ENCODE measurements at regions not wholly inside any gene's neighbourhood (a gene's known extent, or its start where the extent isn't known, plus 50 kb on each side); places are given as distances from the start of the nearest gene placed in this dataset.

DNA sequence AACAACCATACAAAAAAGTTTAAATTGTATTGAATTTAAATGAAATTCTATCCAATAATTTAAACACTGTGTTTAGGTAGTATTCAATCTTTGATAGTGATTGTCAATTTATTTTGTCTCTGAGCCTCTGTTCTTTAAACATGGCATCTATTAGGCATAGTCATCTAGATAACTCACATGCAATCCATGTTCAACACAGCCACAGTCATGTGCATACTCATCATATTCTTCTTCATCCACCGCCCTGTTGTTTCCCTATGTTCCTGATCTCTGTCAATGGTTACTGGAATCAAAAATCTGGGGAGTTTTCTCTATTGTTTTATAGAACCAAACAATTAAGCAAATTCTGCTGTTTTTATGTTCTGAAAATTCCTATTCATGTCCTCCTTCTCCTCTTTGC is 521.1 kb upstream of the DAB2 start:
- TF ChIP-seq EZH2 (optimal IDR thresholded peaks at IDR 0.05; ENCODE audit: low read depth, low read length) (no peak), EZH2phosphoT487 (IDR thresholded peaks at IDR 0.05; ENCODE audit: low read length) (no peak)
- TF ChIP-seq, protein P1, sequence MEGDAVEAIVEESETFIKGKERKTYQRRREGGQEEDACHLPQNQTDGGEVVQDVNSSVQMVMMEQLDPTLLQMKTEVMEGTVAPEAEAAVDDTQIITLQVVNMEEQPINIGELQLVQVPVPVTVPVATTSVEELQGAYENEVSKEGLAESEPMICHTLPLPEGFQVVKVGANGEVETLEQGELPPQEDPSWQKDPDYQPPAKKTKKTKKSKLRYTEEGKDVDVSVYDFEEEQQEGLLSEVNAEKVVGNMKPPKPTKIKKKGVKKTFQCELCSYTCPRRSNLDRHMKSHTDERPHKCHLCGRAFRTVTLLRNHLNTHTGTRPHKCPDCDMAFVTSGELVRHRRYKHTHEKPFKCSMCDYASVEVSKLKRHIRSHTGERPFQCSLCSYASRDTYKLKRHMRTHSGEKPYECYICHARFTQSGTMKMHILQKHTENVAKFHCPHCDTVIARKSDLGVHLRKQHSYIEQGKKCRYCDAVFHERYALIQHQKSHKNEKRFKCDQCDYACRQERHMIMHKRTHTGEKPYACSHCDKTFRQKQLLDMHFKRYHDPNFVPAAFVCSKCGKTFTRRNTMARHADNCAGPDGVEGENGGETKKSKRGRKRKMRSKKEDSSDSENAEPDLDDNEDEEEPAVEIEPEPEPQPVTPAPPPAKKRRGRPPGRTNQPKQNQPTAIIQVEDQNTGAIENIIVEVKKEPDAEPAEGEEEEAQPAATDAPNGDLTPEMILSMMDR (IDR thresholded peaks at IDR 0.05; ENCODE audit: low read length) = no peak
- no peaks in the 10 kb centered on the region for H3F3A ChIP-seq (ENCODE audit: insufficient read depth, low read length)
- DNase-seq = no peak

DNA sequence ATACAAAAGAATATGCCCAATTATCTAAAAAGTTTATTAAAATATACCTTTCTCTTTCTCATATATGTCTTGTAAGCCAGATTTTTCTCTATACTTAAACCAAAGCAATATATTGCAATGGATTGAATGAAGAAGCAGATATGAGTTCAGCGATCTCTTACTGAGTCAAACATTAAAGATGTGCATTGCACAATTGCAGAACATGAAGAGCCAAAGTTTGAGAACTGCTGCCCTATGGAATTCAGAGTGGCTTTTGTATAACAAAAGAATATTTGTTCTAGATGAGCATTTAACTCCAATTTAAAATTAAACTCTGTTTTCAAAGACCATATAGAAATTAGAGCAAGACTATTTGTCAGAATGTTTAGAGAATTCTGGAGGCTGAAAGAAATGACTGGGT is 519.0 kb upstream of the DAB2 start:
- Histone ChIP-seq H4K20me1 (ENCODE audit: insufficient read depth, low read length) (no peaks in the 10 kb centered on the region), H3K36me3 (replicated peaks; ENCODE audit: insufficient read depth, low read length) (no peaks in the 10 kb centered on the region), H3F3A (ENCODE audit: insufficient read depth, low read length) (no peaks in the 10 kb centered on the region), H3K27me3 (replicated peaks; ENCODE audit: insufficient read depth, low read length) (no peaks in the 10 kb centered on the region), H3K79me2 (ENCODE audit: low read length) (no peaks in the 10 kb centered on the region), H3K4me3 (ENCODE audit: low read length) (no peak overlapping the region), H3K27ac (ENCODE audit: low read length) (no peak overlapping the region), H2AFZ (ENCODE audit: low read length) (no peak overlapping the region), H3K9me2 (replicated peaks; ENCODE audit: insufficient read depth, low read length) (no peaks in the 10 kb centered on the region), H3K4me1 (ENCODE audit: low read length) (no peaks in the 10 kb centered on the region), H3K9me3 (replicated peaks; ENCODE audit: insufficient read depth, low read length) (no peaks in the 10 kb centered on the region), H3K4me2 (ENCODE audit: low read depth, low read length) (no peak overlapping the region), H3K9ac (ENCODE audit: low read length) (no peak overlapping the region)
- DNase-seq = no peak
- TF ChIP-seq EZH2phosphoT487 (IDR thresholded peaks at IDR 0.05; ENCODE audit: low read length) (no peak), EZH2 (optimal IDR thresholded peaks at IDR 0.05; ENCODE audit: low read depth, low read length) (no peak)
- TF ChIP-seq, protein P1 (IDR thresholded peaks at IDR 0.05; ENCODE audit: low read length) = no peak

More for the DNA sequence above, 521.1 kb upstream of the DAB2 start:
- no peaks in the 10 kb centered on the region for H4K20me1 ChIP-seq (ENCODE audit: insufficient read depth, low read length)
- no peak overlapping the region for H2AFZ ChIP-seq (ENCODE audit: low read length)
- no peaks in the 10 kb centered on the region for H3K27me3 ChIP-seq (replicated peaks; ENCODE audit: insufficient read depth, low read length)
- no peaks in the 10 kb centered on the region for H3K9me2 ChIP-seq (replicated peaks; ENCODE audit: insufficient read depth, low read length)
- no peak overlapping the region for H3K9ac ChIP-seq (ENCODE audit: low read length)
- no peaks in the 10 kb centered on the region for H3K4me1 ChIP-seq (ENCODE audit: low read length)
- no peak overlapping the region for H3K27ac ChIP-seq (ENCODE audit: low read length)
- H3K4me2 ChIP-seq (ENCODE audit: low read depth, low read length) = no peak overlapping the region
- no peaks in the 10 kb centered on the region for H3K9me3 ChIP-seq (replicated peaks; ENCODE audit: insufficient read depth, low read length)
- no peaks in the 10 kb centered on the region for H3K36me3 ChIP-seq (replicated peaks; ENCODE audit: insufficient read depth, low read length)
- H3K4me3 ChIP-seq (ENCODE audit: low read length) = no peak overlapping the region
- H3K79me2 ChIP-seq (ENCODE audit: low read length) = no peaks in the 10 kb centered on the region

DNA sequence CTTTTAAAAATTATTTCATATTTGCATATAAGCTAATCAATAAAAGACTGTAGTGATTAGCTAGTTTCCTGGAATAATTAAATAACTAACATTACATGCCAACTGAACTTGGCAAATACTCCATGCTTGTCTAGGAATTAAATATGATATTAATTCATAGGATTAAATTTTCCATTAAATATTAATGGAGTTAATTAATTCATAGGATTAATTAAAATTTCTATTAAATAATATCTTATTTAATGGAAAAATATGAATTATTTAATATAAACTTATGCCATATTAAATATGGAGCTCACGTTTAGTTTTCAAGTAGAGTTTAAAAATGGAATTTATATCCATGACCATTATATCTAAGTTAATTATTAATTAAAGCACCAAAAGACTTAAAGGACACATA is 517.8 kb upstream of the DAB2 start:
- H3K9me3 ChIP-seq (replicated peaks; ENCODE audit: insufficient read depth, low read length) = no peaks in the 10 kb centered on the region

More for the DNA sequence above, 517.8 kb upstream of the DAB2 start:
- Histone ChIP-seq H3K9me2 (replicated peaks; ENCODE audit: insufficient read depth, low read length) (no peaks in the 10 kb centered on the region), H4K20me1 (ENCODE audit: insufficient read depth, low read length) (no peaks in the 10 kb centered on the region), H3K4me2 (ENCODE audit: low read depth, low read length) (no peak overlapping the region), H3K4me1 (ENCODE audit: low read length) (no peaks in the 10 kb centered on the region), H3K36me3 (replicated peaks; ENCODE audit: insufficient read depth, low read length) (no peaks in the 10 kb centered on the region), H3K27me3 (replicated peaks; ENCODE audit: insufficient read depth, low read length) (no peaks in the 10 kb centered on the region), H3K79me2 (ENCODE audit: low read length) (no peaks in the 10 kb centered on the region), H3F3A (ENCODE audit: insufficient read depth, low read length) (no peaks in the 10 kb centered on the region), H3K4me3 (ENCODE audit: low read length) (no peak overlapping the region), H3K9ac (ENCODE audit: low read length) (no peak overlapping the region), H3K27ac (ENCODE audit: low read length) (no peak overlapping the region), H2AFZ (ENCODE audit: low read length) (no peak overlapping the region)
- TF ChIP-seq EZH2 (optimal IDR thresholded peaks at IDR 0.05; ENCODE audit: low read depth, low read length) (no peak), EZH2phosphoT487 (IDR thresholded peaks at IDR 0.05; ENCODE audit: low read length) (no peak)
- TF ChIP-seq, protein P1 (IDR thresholded peaks at IDR 0.05; ENCODE audit: low read length) = no peak
- DNase-seq = no peak

All from MM.1S (cell line).